ENCODE measurements at regions not wholly inside any gene's neighbourhood (a gene's known extent, or its start where the extent isn't known, plus 50 kb on each side); places are given as distances from the start of the nearest gene placed in this dataset.

DNA sequence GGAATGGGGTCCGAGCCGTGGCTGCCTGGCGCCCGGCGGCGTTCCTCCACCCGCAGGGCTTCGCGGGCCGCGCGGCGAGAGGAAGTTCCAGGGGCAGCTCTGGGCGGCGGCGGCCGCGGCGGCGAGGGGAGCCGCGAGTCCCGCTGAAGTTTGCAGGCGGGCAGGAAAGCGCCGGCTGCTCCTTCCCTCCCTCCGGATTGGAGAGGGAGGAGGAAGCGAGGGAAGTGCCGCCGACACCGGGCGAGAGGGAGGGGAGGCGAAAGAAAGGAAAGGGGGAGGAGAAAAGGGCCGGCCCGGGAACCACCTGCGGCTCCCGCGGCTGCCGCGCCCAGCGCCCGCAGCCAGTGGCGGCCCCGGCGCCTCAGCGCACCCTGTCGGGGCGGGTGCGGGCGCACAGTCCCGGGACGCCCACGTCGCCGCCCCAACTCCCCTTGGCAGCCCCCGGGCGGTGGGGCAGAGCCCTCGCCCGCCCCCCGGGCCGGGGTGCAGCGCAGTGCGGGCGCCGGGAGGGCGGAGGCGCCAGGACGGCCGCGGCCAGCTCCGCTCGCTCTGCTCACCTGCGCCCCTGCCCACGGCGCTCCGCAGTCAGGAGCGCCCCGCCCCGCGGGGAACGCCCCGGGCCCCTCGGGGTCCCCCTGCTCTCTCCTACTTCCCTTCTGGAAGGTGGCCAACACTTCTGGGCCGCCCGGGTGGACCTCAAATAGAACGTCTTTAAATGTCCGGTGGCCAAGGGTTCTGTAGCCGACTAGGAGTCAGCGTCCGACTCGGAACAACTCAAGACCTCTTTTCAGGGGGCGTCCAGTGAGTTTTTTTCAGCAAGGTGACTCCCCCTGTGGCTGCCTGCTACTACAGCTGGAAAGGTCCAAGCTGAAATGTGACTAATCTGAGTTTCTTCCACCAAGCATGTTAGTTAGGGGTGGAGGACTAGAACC is 80.3 kb upstream of the CCDC28A start (continued):
- peak; percentile 30; the same call in 1 of the 2 replicates for TF ChIP-seq ZNF329 (CRISPR knock-in tag; IDR thresholded peaks at IDR 0.05; ENCODE audit: low read depth)
- peak; percentile 51 for TF ChIP-seq ZMYM4 (CRISPR knock-in tag; IDR thresholded peaks at IDR 0.05)
- TF ChIP-seq, protein P1, sequence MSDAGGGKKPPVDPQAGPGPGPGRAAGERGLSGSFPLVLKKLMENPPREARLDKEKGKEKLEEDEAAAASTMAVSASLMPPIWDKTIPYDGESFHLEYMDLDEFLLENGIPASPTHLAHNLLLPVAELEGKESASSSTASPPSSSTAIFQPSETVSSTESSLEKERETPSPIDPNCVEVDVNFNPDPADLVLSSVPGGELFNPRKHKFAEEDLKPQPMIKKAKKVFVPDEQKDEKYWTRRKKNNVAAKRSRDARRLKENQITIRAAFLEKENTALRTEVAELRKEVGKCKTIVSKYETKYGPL (CRISPR knock-in tag; IDR thresholded peaks at IDR 0.05), result no peak
- TF ChIP-seq ZIK1 (CRISPR knock-in tag; IDR thresholded peaks at IDR 0.05; ENCODE audit: borderline replicate concordance, low read depth), result peak; percentile 15; the same call in 1 of the 2 replicates
- peak; percentile 51 for TF ChIP-seq ELF3 (CRISPR knock-in tag; IDR thresholded peaks at IDR 0.05)
- no peak for TF ChIP-seq MAZ (IDR thresholded peaks at IDR 0.05; ENCODE audit: borderline replicate concordance, low read depth, low read length)
- no peak for TF ChIP-seq MAZ (CRISPR knock-in tag; IDR thresholded peaks at IDR 0.05; ENCODE audit: low read depth)
- 0 out of 2 replicates have a peak, but pooled peaks have one; percentile 38 for TF ChIP-seq KDM4B (CRISPR knock-in tag; IDR thresholded peaks at IDR 0.05)
- TF ChIP-seq, protein P2, sequence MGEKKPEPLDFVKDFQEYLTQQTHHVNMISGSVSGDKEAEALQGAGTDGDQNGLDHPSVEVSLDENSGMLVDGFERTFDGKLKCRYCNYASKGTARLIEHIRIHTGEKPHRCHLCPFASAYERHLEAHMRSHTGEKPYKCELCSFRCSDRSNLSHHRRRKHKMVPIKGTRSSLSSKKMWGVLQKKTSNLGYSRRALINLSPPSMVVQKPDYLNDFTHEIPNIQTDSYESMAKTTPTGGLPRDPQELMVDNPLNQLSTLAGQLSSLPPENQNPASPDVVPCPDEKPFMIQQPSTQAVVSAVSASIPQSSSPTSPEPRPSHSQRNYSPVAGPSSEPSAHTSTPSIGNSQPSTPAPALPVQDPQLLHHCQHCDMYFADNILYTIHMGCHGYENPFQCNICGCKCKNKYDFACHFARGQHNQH (CRISPR knock-in tag; IDR thresholded peaks at IDR 0.05), result 0 out of 2 replicates have a peak, but pooled peaks have one; percentile 9
- TF ChIP-seq, protein P3, sequence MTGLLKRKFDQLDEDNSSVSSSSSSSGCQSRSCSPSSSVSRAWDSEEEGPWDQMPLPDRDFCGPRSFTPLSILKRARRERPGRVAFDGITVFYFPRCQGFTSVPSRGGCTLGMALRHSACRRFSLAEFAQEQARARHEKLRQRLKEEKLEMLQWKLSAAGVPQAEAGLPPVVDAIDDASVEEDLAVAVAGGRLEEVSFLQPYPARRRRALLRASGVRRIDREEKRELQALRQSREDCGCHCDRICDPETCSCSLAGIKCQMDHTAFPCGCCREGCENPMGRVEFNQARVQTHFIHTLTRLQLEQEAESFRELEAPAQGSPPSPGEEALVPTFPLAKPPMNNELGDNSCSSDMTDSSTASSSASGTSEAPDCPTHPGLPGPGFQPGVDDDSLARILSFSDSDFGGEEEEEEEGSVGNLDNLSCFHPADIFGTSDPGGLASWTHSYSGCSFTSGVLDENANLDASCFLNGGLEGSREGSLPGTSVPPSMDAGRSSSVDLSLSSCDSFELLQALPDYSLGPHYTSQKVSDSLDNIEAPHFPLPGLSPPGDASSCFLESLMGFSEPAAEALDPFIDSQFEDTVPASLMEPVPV (CRISPR knock-in tag; IDR thresholded peaks at IDR 0.05), result peak; percentile 13; the same call in 1 of the 2 replicates
- TF ChIP-seq ZNF224 (CRISPR knock-in tag; IDR thresholded peaks at IDR 0.05), result 0 out of 2 replicates have a peak, but pooled peaks have one; percentile 62
- no peak for TF ChIP-seq HMG20A (CRISPR knock-in tag; IDR thresholded peaks at IDR 0.05; ENCODE audit: borderline replicate concordance)
- TF ChIP-seq YEATS4 (CRISPR knock-in tag; IDR thresholded peaks at IDR 0.05; ENCODE audit: borderline replicate concordance), result no peak
- 0 out of 2 replicates have a peak, but pooled peaks have one; percentile 27 for TF ChIP-seq NFIC (IDR thresholded peaks at IDR 0.05; ENCODE audit: low read length)
- TF ChIP-seq PHF21A (CRISPR knock-in tag; IDR thresholded peaks at IDR 0.05), result peak; percentile 51
- TF ChIP-seq TEAD3 (CRISPR knock-in tag; optimal IDR thresholded peaks at IDR 0.05; ENCODE audit: borderline replicate concordance), result peak; percentile 38
- peak; percentile 28; the same call in 1 of the 2 replicates for TF ChIP-seq ZNF776 (CRISPR knock-in tag; IDR thresholded peaks at IDR 0.05)
- TF ChIP-seq, protein P4, sequence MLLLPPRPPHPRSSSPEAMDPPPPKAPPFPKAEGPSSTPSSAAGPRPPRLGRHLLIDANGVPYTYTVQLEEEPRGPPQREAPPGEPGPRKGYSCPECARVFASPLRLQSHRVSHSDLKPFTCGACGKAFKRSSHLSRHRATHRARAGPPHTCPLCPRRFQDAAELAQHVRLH (CRISPR knock-in tag; IDR thresholded peaks at IDR 0.05; ENCODE audit: borderline replicate concordance, low read depth), result 0 out of 2 replicates have a peak, but pooled peaks have one; percentile 33
- 0 out of 2 replicates have a peak, but pooled peaks have one; percentile 35 for TF ChIP-seq ZNF431 (CRISPR knock-in tag; IDR thresholded peaks at IDR 0.05; ENCODE audit: borderline replicate concordance, low read depth)
- TF ChIP-seq ZNF337 (CRISPR knock-in tag; IDR thresholded peaks at IDR 0.05; ENCODE audit: borderline replicate concordance, low read depth), result no peak
- peak; percentile 41 for TF ChIP-seq ZFX (CRISPR knock-in tag; IDR thresholded peaks at IDR 0.05; ENCODE audit: low read depth)
- TF ChIP-seq KLF9 (CRISPR knock-in tag; IDR thresholded peaks at IDR 0.05; ENCODE audit: low read depth), result no peak
- TF ChIP-seq FOXC1 (CRISPR knock-in tag; IDR thresholded peaks at IDR 0.05; ENCODE audit: borderline replicate concordance), result peak; percentile 59; the same call in 1 of the 2 replicates
- TF ChIP-seq U2AF2 (IDR thresholded peaks at IDR 0.05; ENCODE audit: low read depth, low read length), result 0 out of 2 replicates have a peak, but pooled peaks have one; percentile 45
- TF ChIP-seq PPARG (CRISPR knock-in tag; conservative IDR thresholded peaks at IDR 0.05), result no peak
